GM23338 (cell line): ENCODE measurements at regions not wholly inside any gene's neighbourhood (a gene's known extent, or its start where the extent isn't known, plus 50 kb on each side); places are given as distances from the start of the nearest gene placed in this dataset.
"Not testable (repeated sequence)": the region's sequence is repeated elsewhere in the genome, so short reads cannot be mapped to it uniquely, and the experiment has no call there.

Experiments
- ATAC-seq: fragments of 200-7000 bp; cut with Tn5 transposase; 3 replicates; pipeline ENCODE4 v1.9.1; 2020
- DNase-seq: peaks from one replicate; pipeline ENCODE4 v3.0.0-alpha.2; 2015; ENCODE audit warnings: low spot score
- H2AFZ ChIP-seq: fragments of 200-600 bp; sonication (generic); 2 replicates; pipeline ENCODE4 v1.8.0; 2016; ENCODE audit warnings: antibody characterized with exemption, mild to moderate bottlenecking, moderate library complexity
- H3F3A ChIP-seq: fragments of 200-600 bp; sonication (generic); replicated peaks from 2 replicates; pipeline ENCODE4 v1.8.0; 2017; ENCODE audit warnings: antibody characterized with exemption, mixed run types, low read depth
- H3K27ac ChIP-seq: fragments of 200-600 bp; sonication (generic); 2 replicates; pipeline ENCODE4 v1.6.1; 2016; ENCODE audit warnings: low read depth
- H3K27me3 ChIP-seq: fragments of 200-600 bp; sonication (generic); 2 replicates; pipeline ENCODE4 v1.8.0; 2016; ENCODE audit warnings: mild to moderate bottlenecking, mixed run types, moderate library complexity; ENCODE audit not compliant: insufficient read depth
- H3K36me3 ChIP-seq: fragments of 200-600 bp; sonication (generic); 2 replicates; pipeline ENCODE4 v1.8.0; 2016; ENCODE audit warnings: mild to moderate bottlenecking; ENCODE audit not compliant: insufficient read depth
- H3K4me1 ChIP-seq: fragments of 200-600 bp; sonication (generic); 2 replicates; pipeline ENCODE4 v1.8.0; 2016; ENCODE audit warnings: mild to moderate bottlenecking, moderate library complexity; ENCODE audit not compliant: insufficient read depth
- H3K4me2 ChIP-seq: fragments of 200-600 bp; sonication (generic); 2 replicates; pipeline ENCODE4 v1.7.1; 2017; ENCODE audit warnings: mixed run types
- H3K4me3 ChIP-seq: fragments of 200-600 bp; sonication (generic); 2 replicates; pipeline ENCODE4 v1.6.1; 2016; ENCODE audit warnings: mixed run types
- H3K79me2 ChIP-seq: fragments of 200-600 bp; sonication (generic); replicated peaks from 2 replicates; pipeline ENCODE4 v1.8.0; 2017; ENCODE audit warnings: mild to moderate bottlenecking; ENCODE audit not compliant: insufficient read depth
- H3K9me2 ChIP-seq: fragments of 200-600 bp; sonication (generic); 2 replicates; pipeline ENCODE4 v1.8.0; 2017; ENCODE audit not compliant: insufficient read depth
- H4K20me1 ChIP-seq: fragments of 200-600 bp; sonication (generic); replicated peaks from 2 replicates; pipeline ENCODE4 v1.8.0; 2017; ENCODE audit warnings: mild to moderate bottlenecking; ENCODE audit not compliant: insufficient read depth
- H3K27ac Mint-ChIP-seq: 2 replicates; pipeline ENCODE4 v1.8.0; 2020; ENCODE audit warnings: inconsistent platforms, mild to moderate bottlenecking, moderate library complexity, mixed read lengths
- H3K27me3 Mint-ChIP-seq: 3 replicates; pipeline ENCODE4 v1.8.0; 2022; ENCODE audit warnings: low read depth, mild to moderate bottlenecking, moderate library complexity, mixed read lengths, inconsistent platforms; ENCODE audit not compliant: insufficient read depth, poor library complexity
- H3K36me3 Mint-ChIP-seq: 3 replicates; pipeline ENCODE4 v1.8.0; 2021; ENCODE audit warnings: low read depth, mild to moderate bottlenecking, inconsistent platforms, moderate library complexity, mixed read lengths
- H3K4me1 Mint-ChIP-seq: 3 replicates; pipeline ENCODE4 v1.8.0; 2020; ENCODE audit warnings: mild to moderate bottlenecking, inconsistent platforms, mixed read lengths
- H3K4me3 Mint-ChIP-seq: 3 replicates; pipeline ENCODE4 v1.8.0; 2021; ENCODE audit warnings: moderate library complexity, mild to moderate bottlenecking, inconsistent platforms, mixed read lengths
- H3K9me3 Mint-ChIP-seq: 3 replicates; pipeline ENCODE4 v1.8.0; 2020; ENCODE audit warnings: moderate library complexity, mild to moderate bottlenecking, inconsistent platforms, mixed read lengths
- CTCF ChIP-seq, 2 experiments: fragments of 200-600 bp in 1 of 2; sonication (generic) in 1 of 2; conservative IDR thresholded peaks; 2 replicates each; pipeline versions ENCODE4 v1.5.1 to v1.6.1; 2016 to 2017; ENCODE audit warnings: antibody characterized with exemption in 2 of 2, low read depth in 2 of 2, mild to moderate bottlenecking in 2 of 2, moderate library complexity in 1 of 2
- ETS1 ChIP-seq: IDR thresholded peaks from 2 replicates; pipeline ENCODE4 v1.6.1; 2016; ENCODE audit warnings: antibody characterized with exemption
- EZH2 ChIP-seq: fragments of 200-600 bp; sonication (generic); IDR thresholded peaks from one replicate; pipeline ENCODE4 v1.8.0; 2017; ENCODE audit warnings: antibody characterized with exemption, mild to moderate bottlenecking, low read depth; ENCODE audit not compliant: unreplicated experiment
- EZH2phosphoT487 ChIP-seq: fragments of 200-600 bp; sonication (generic); IDR thresholded peaks from one replicate; pipeline ENCODE4 v1.8.1; 2018; ENCODE audit warnings: antibody characterized with exemption; ENCODE audit not compliant: unreplicated experiment
- JUNB ChIP-seq: IDR thresholded peaks from one replicate; pipeline ENCODE4 v1.6.1; 2016; ENCODE audit warnings: antibody characterized with exemption; ENCODE audit not compliant: unreplicated experiment
- NANOG ChIP-seq: IDR thresholded peaks from 2 replicates; pipeline ENCODE4 v1.6.1; 2016; ENCODE audit warnings: antibody characterized with exemption, borderline replicate concordance
- REST ChIP-seq: IDR thresholded peaks from one replicate; pipeline ENCODE4 v1.6.1; 2018; ENCODE audit warnings: antibody characterized with exemption; ENCODE audit not compliant: unreplicated experiment
- STAT1 ChIP-seq: IDR thresholded peaks from one replicate; pipeline ENCODE4 v1.6.1; 2016; ENCODE audit warnings: antibody characterized with exemption; ENCODE audit not compliant: unreplicated experiment
- ZNF114 ChIP-seq: fragments of 250-450 bp; sonication (Bioruptor Pico); IDR thresholded peaks from 2 replicates; pipeline ENCODE4 v1.5.0; 2020; ENCODE audit warnings: mild to moderate bottlenecking, moderate library complexity
- ZNF331 ChIP-seq: fragments of 250-450 bp; sonication (Bioruptor Pico); IDR thresholded peaks from 2 replicates; pipeline ENCODE4 v1.5.0; 2020; ENCODE audit warnings: low read depth, mild to moderate bottlenecking, moderate library complexity
- ZNF462 ChIP-seq: fragments of 250-450 bp; sonication (Bioruptor Pico); IDR thresholded peaks from 2 replicates; pipeline ENCODE4 v1.5.0; 2020; ENCODE audit warnings: mild to moderate bottlenecking, moderate library complexity

GRCh38 chr18:28728891-28729290 is 552.0 kb upstream of the CDH2 start:
- Histone ChIP-seq H3K36me3 (no peaks in the 10 kb centered on the region), H3K9me2 (0 out of 2 replicates have a peak, but pooled peaks cover 6% of the 10 kb centered on the region), H2AFZ (no peak overlapping the region), H3K79me2 (no peaks in the 10 kb centered on the region), H3K4me2 (no peak overlapping the region), H4K20me1 (no peaks in the 10 kb centered on the region), H3K4me1 (peaks cover 14% of the 10 kb centered on the region), H3K4me3 (no peak overlapping the region), H3K27ac (no peak overlapping the region), H3F3A (no peaks in the 10 kb centered on the region), H3K27me3 (no peaks in the 10 kb centered on the region)
- Mint-ChIP-seq H3K4me3 (no peak overlapping the region), H3K27ac (no peak overlapping the region), H3K36me3 (no peaks in the 10 kb centered on the region), H3K27me3 (no peaks in the 10 kb centered on the region), H3K9me3 (peaks cover 3% of the 10 kb centered on the region; the same call in 1 of the 3 replicates), H3K4me1 (peaks cover 8% of the 10 kb centered on the region)
- DNase-seq, result no peak
- ATAC-seq, result no peak
- no peak for TF ChIP-seq EZH2phosphoT487
- TF ChIP-seq JUNB, result no peak
- no peak for TF ChIP-seq CTCF (conservative IDR thresholded peaks at IDR 0.05; ENCODE audit: low read depth in 2 of 2)
- no peak for TF ChIP-seq REST
- TF ChIP-seq ZNF114 (CRISPR knock-in tag), result no peak
- no peak for TF ChIP-seq ZNF331
- TF ChIP-seq ETS1, result no peak
- TF ChIP-seq EZH2, result no peak
- TF ChIP-seq ZNF462, result no peak
- TF ChIP-seq NANOG, result no peak
- no peak for TF ChIP-seq STAT1

GRCh38 chr18:28727189-28727588 is 550.3 kb upstream of the CDH2 start:
- not testable (repeated sequence) for H3K27ac ChIP-seq, H4K20me1 ChIP-seq, H3K79me2 ChIP-seq, H3K9me3 Mint-ChIP-seq, H3F3A ChIP-seq, H3K36me3 ChIP-seq, H3K9me2 ChIP-seq, H3K27me3 ChIP-seq, H3K4me1 Mint-ChIP-seq, H3K4me2 ChIP-seq, H3K4me3 ChIP-seq, H3K4me1 ChIP-seq, H3K4me3 Mint-ChIP-seq, H3K36me3 Mint-ChIP-seq, ATAC-seq, DNase-seq, H2AFZ ChIP-seq, H3K27ac Mint-ChIP-seq, H3K27me3 Mint-ChIP-seq
